ENCODE measurements at regions not wholly inside any gene's neighbourhood (a gene's known extent, or its start where the extent isn't known, plus 50 kb on each side); places are given as distances from the start of the nearest gene placed in this dataset.

GRCh38 chr5:156155598-156155997 lies 171.4 kb upstream of the SGCD start (continued):
- TF ChIP-seq GTF2F1 (IDR thresholded peaks at IDR 0.05; ENCODE audit: borderline replicate concordance, low read depth, low read length) = no peak
- TF ChIP-seq RAD21 (IDR thresholded peaks at IDR 0.05 in 1 of 2, conservative IDR thresholded peaks at IDR 0.05 in 1 of 2; ENCODE audit: low read depth in 2 of 2, low read length in 2 of 2) = no peak
- no peak for TF ChIP-seq RFX5 (IDR thresholded peaks at IDR 0.05; ENCODE audit: borderline replicate concordance, low read depth, low read length)
- no peak for TF ChIP-seq SP1 (IDR thresholded peaks at IDR 0.05; ENCODE audit: low read depth, low read length)
- TF ChIP-seq CBX8 (IDR thresholded peaks at IDR 0.05; ENCODE audit: borderline replicate concordance, low read depth, low read length) = no peak
- no peak for TF ChIP-seq BRCA1 (IDR thresholded peaks at IDR 0.05; ENCODE audit: low read depth, low read length)

Measured in H1 (cell line).